TTC549 (cell line): ENCODE measurements at regions not wholly inside any gene's neighbourhood (a gene's known extent, or its start where the extent isn't known, plus 50 kb on each side); places are given as distances from the start of the nearest gene placed in this dataset.
"Not testable (repeated sequence)": the region's sequence is repeated elsewhere in the genome, so short reads cannot be mapped to it uniquely, and the experiment has no call there.

Source experiments
- FAIRE-seq: peaks from 2 replicates; lab custom pipeline; 2012; peaks lifted over from hg19 to GRCh38; lab: Jason Lieb, UNC

DNA sequence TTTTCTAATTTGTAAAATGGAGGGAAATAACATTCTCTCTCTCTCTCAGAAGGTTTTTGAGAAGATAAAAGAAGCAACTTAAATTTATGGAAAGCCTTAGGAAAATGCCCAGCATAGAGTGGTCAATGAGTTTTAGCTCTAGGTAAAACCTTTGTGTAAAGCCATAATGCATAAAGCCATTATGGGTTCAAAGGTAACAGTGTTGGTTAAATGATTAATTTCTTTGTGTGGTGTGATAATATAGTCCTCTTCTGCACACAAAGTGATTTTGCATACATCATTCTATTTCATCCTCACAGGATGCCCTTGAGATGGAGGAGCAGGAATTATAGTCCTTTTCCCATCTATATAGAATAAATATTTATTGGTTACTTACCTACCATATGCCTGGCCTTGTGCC is 602.9 kb downstream of the CSNK1G3 start:
- no peak for FAIRE-seq

DNA sequence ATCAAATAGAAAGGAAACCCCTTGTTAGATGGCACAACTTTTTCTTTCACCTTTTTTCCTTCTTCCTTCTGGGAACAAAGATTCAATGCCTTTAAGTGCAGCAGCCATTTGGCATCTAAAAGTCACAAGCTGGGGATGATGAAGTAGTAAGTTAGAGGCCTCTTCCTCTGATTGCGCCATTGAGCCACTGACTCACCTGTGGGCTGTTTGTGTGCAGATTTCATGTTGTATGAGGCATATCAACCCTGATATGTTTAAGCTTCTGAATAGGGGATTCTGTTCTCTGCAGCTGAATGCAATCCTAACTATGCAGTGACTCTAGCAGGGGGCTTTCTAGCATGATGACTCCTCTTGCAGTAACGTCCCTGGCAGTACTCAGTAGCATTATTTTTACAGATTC is 599.9 kb downstream of the CSNK1G3 start:
- FAIRE-seq, result no peak

DNA sequence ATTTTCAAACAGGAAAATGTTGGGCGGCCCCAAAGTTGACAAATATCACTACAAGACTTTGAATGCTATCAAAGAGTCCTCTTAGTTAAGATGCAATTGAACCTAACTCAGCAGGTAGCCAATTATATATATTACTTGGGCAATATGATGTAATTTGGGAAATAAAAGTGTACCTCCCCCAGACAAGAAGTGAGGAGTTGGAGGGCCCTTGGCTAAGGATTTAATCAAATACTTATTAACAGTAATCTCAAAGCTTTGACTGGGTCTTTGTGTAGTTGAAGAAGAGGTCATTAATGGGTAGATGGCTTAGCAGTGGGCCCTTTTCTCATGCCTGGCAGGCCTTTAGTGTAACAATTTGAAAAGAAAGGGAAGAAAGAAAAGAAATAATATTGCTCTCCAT is 599.0 kb downstream of the CSNK1G3 start:
- FAIRE-seq, result no peak

DNA sequence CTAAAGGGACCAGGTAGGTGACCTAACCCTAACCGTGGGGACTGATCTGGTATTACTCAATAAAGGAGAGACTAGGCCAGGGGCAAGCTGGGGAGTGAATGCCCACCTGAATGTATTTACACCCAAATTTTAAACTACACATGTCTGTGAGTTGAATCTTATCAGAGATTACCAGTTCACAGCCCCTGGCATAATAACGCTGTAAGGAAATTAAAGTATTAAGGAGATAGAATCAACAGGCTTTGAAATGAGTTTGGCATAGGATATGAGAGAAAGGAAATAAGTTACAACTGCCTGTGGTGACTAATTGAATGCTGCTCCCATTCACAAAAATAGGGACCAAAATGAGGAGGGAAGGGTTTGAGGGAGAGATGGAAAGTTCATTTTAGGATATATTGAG is 593.3 kb downstream of the CSNK1G3 start:
- no peak for FAIRE-seq

DNA sequence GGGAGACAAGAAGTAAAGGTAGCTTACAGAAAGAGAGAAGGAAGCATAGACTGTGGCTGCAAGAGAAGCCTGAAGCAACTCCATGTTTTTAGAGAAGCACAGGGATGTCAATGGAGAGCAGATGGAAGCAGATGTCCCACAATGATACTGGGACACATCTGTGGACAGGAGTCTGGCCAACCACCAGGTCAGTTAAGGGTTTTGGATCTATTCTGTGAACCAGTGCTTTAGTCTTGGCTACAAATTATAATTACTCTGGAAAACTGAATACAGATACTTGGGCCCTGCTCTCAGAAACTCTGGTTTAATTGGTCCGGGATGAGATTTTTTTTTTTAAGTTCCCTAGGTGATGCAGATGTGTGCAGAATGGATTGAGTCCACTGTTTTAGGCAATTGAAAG is 592.8 kb downstream of the CSNK1G3 start:
- FAIRE-seq, result no peak

DNA sequence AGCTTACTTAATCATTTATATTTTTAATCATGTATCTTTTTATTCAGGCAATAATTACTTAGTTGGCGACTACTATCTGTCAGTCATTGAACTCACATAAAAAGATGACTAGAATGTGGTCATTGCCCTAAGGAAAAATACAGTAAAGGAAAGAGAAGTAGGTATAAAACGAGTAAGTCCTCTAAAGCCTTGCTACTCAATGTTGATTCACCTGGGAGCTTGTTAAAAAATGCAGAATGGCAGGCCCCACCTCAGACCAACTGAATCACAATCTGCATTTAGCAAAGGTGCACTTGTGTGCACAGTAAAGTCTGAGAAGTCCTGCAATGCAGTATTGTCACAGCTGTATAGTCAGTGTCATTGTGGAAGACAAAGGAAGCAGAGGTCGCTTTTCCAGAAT is 592.4 kb downstream of the CSNK1G3 start:
- FAIRE-seq, result no peak

DNA sequence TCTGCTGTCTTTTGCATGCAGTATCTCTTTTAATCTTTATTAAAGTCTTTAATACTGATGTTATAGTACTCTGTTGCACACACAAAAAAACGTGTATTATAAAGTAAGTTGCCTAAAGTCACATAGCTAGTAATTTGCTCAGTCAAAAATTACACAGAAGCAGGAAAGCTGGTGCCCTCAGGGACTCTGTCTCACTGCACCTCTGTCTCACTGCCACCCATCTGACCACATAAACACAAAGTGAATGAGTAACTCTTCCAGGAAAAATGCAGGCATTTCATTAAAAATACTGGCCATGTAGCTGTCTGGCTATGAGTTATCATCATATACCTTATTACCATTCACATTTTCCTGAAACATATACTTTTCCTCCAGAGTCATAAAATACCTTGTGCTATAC is 591.7 kb downstream of the CSNK1G3 start:
- no peak for FAIRE-seq

DNA sequence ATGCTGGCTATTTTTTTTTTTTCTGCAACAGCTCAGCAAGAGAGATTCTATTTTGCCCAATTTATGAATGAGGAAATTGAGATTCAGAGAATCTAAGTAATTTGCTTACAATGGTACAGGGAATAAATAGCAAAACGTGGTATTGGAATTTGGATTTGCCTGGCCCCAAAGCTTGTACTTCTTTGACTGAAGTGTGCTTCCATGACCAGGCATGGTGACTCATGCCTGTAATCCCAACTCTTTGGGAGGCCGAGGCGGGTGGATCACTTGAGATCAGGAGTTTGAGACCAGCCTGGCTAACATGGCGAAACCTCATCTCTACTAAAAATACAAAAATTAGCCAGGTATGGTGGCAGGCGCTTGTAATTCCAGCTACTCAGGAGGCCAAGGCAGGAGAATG is 591.1 kb downstream of the CSNK1G3 start:
- FAIRE-seq, result not testable (repeated sequence)

DNA sequence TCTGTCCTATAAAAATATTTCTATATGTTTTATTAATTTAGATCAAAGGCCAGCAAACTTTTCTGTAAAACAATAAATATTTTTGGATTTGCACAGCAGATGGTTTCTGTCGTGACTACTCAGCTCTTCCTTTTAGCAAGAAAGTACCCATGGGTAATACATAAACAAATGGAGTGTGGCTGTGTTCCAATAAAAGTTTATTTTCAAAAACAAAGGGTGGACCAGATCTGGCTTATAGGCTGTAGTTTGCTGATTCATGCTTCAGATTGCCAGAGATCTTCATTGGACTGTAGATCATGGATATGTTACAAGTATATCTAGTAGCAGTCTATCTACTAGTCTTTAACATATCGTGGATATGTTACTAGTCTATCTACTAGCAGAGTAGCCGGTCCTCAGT is 590.5 kb downstream of the CSNK1G3 start:
- no peak for FAIRE-seq

DNA sequence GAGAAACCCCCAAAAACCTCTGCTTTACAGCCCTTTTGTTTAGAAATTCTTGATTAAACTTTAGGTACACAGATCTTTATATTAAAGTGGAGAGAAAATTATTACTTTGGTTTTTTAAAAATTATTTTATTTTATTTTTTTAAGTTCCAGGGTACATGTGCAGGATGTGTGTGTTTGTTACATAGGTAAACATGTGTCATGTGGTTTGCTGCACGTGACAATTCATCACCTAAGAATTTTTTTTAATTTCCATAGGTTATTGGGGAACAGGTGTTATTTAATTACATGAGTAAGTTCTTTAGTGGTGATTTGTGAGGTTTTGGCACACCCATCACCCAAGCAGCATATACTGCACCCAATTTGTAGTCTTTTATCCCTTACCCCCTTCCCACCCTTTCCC is 581.7 kb downstream of the CSNK1G3 start:
- no peak for FAIRE-seq

DNA sequence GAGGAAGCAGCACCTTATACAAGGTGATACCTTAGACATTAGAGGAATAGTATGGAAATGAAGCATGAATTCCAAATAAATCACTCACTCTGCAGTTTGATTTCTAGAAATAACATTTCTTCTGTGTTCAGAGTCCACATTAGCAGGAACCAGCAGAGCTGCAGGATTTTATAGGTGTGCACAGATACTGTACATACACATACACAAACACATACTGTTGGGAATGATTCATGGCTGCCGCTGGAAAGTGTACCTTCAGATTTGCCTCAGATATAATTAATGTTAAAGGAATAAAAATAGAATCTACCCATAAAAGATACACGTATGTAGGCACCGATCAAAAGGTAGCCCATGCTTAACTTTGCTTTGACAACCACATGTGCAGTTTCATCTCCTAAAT is 578.1 kb downstream of the CSNK1G3 start:
- no peak for FAIRE-seq

DNA sequence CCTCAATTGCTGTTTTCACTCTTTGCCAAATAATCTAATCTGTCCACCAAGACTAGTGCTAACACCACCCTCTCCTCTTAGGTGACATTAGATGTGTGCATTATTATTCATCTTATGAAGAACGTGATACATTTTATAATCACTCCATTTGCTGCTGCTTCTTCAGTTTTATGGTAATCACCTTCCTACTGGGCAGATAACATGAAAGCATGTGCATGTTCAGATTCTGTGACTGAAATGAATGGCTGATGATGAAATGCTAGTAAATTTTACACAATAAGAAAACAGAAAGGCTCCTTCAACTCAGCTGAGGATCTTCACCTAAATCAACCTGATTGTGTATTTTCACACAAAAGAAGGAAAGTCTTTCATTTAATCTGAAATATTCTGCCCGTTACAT is 577.6 kb downstream of the CSNK1G3 start:
- no peak for FAIRE-seq

DNA sequence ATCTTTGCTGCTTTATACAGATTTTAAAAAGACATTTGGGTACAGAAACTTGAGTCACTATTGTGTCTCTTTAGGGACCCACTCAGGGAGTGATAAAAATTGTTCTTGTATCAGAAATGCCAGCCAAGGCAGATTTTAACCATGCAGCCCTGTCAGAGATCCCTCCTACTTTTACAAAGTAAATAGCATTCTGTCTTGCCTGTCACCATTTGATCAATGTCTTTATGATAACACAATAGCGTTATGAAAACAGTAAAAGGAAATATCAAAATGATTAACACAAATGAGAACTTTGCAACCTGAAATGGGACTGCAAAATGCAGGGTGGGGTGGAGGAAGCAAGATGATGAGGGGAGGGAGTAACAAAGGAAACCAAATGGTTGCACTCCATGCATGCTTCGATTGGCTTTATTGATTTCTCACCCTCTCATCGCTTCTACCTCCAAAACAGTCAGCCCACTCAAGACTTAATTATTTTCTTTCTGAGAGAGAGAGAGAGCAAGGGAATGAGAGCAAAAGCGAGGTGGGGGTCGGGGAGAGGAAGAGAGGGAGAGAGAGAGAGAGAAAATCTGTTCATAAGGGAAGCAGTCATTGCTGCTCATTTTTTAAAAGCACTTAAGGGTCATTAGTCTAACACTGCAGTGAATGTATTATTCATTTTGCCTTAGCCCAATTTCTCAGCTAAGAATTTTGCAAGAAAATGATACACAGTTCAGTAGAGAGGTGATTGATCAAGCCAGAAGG is 576.5 kb downstream of the CSNK1G3 start:
- no peak for FAIRE-seq

DNA sequence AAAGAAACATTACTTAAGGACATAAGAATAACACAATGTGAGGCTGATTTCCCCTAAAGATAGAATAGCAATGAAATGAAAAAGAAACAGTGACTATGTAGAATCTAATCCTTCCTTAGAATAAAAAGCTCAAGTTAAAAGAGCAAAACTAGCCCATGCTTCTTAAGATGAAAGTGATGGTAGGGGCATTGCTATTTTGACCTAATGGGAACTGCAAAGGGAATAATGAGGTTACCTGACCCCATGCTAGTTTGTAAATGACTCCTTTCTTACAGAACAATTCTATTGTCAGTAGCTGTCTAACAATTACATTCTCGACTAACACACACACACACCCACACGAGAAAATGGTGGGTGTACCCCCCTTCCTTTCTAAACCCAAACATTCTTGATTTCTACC is 575.8 kb downstream of the CSNK1G3 start:
- FAIRE-seq, result no peak

DNA sequence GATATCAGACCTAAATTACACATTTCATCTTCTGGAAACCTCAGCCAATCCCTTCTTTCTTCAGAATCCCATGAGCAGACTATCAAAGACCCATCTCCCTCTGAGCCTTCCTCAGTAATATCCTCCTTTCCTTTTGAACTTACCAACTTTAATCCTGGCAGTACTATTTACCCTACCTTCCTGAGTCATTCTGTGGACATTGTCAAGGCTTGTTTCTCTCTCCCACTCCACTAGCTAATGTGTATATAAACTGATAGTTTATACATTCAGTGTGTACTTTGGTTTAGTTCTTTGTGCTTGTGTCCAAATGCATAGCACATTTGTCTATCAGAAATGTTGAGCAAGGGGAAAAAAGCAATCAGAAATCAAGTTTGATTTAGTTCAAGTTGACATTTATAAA is 568.3 kb downstream of the CSNK1G3 start:
- FAIRE-seq, result no peak

DNA sequence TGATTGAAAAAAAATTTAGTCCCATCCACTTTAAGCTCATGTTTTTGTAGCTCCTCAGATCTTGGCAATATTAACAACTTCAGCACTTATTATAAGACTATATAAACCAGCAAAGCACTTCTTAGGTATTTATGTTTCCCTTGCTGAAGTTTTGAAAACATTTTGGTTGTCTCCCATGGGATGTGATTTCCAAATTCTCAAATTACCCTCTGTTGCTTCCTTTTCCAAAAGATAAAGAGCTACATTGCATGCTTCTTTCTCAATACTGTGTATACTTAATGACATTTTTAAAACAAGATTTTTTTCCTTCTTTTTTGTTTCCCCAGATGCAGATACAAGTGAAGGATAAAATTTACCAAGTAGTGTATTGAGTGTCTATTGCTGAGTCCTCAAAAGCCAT is 567.1 kb downstream of the CSNK1G3 start:
- FAIRE-seq, result no peak

DNA sequence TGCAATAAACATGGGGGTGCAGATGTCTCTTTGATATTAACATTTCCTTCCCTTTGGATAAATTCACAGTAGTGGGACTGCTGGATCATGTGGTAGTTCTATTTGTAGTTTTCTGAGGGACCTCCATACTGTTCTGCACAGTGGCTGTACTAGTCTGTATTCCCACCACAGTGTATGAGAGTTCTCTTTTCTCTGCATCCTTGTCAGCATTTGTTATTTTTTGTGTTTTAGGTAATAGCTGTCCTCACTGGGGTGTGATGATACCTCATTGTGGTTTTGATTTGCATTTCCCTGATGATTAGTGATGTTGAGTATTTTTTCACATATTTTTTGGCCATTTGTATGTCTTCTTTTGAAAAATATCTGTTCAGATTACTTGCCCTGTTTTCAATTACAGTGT is 562.5 kb downstream of the CSNK1G3 start:
- no peak for FAIRE-seq

DNA sequence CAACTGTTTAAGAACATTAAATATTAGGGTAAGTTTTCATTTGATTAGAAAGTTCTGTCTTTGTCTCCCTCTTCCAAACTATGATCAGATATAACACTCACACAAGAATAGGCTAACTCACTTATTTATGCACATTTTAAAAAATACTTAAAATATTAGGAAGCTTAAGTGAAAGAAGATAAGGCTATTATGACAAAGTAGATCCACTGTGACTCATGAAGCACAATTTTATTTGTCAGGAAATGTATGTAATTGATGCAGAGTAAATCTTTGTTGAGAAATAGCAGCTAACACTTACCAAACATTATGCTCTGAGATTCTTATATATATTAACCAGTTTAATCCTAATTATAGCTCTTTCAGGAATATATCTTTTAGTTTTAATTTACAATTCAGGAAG is 560.6 kb downstream of the CSNK1G3 start:
- FAIRE-seq, result no peak

DNA sequence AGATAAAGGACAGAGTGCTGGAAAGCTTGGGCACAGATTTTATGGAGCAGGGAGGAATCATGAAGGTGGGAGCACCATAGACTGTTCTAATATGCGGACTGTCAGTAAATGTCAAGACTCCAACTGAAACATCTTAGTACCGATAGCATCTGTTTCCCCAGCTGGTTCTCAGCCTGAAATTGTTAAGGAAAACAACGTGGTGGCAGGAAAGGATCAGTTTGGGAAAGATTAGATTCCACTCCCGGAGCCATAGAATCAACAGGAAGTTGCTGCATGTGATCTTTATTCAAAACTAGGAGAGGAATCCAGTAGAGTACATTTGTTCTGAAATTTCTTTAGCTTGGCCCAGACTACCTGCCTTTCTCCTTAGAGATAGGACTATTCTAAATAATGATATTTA is 559.1 kb downstream of the CSNK1G3 start:
- no peak for FAIRE-seq

DNA sequence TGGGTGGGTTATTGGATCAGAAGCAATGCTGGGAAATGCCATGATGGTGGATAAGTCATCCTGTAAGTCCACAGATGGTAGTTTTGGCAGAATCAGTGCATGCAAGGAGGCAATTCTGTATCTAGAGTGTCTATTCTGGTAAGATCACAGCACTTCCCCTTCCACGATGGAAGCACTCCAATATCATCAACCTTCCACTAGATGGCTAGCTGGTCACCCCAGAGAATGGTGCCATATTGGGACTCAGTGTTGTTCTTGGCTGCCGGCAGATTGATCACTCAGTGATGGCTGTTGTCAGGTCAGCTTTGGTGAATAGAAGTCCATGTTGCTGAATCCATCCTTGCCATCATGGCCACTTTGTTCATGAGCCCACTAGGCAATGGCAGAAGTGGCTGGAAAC is 553.5 kb downstream of the CSNK1G3 start:
- no peak for FAIRE-seq

DNA sequence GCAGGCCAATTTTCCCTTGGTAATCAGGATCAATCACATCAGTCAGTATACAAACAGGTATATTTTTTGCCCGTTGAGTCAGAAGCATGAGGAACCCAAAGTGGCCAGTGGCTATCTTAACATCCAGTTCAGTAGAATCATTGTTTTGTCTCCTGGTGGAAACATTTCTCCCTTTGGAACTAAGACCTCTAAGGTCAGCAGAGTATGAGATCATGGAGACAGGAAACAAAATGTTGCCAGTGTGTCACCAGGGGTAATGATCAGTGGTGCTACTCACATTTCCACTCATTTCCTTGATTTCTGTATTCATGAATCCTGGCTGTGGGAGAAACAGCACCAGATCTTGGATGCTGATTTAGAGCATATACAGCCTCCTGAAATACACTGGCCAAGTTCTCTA is 553.0 kb downstream of the CSNK1G3 start:
- no peak for FAIRE-seq

DNA sequence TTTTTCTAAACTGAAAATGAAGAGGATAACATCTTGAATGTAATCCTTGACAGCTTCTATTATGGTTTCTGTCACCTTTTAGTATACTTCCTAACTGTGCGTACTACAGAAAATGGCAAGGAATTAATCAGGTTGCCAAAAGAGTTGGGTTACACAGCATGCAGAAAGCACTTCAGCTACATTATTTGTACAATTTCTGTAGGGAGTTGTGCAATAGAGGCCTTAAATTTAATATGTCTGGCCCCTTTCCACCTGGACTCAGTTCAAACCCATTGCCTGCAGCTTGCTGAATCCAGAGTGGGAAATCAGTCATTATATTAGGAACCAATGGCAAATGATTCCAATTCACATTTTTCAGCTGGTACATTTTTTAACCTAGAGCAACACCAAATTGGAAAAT is 549.7 kb downstream of the CSNK1G3 start:
- FAIRE-seq, result no peak

DNA sequence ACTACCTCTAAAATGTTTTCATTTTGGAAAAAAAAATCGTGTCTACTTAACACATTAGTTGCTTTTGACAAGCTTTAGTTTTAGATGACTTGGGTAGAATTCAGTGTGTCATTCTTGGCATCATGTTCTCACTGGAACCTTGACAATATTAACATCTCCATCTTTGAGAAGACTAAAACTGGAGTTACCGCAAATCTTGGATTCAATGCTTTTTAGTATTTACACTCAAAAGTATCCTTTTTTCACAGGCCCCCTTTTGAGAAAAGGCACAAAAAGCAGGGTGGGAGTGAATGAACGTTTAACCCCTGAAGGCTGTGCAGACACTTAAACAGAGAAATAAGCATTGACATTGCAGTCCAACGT is 549.1 kb downstream of the CSNK1G3 start:
- FAIRE-seq, result no peak

DNA sequence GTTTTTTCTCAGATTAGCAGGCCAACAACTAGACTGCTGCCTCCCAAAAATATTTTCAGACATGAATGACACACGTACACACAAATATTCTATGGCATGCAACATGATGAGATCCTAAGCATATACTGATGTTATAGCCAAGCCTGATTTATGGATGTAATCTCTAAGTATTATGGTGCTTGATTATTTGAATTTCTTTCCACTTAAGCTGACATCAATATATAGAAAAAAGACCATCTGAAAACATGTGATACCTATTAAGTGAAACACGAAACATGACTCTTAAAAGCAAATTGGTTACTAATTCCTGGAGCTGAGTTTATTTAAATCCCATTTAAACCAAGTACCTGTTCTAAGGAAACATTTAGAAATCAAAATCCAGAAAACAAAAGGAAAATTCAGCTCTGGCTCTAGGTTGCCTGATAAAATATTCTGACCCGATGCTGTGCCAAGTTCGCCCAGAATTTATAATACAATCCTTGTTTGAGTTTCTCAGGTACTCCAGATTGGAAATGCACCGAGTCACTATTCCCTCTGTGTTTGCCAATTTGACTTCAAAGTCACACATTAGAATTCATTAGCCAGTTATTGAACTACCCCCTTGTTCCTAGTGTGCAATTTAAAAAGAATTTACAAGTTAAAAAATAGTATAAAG is 548.6 kb downstream of the CSNK1G3 start:
- FAIRE-seq, result no peak

DNA sequence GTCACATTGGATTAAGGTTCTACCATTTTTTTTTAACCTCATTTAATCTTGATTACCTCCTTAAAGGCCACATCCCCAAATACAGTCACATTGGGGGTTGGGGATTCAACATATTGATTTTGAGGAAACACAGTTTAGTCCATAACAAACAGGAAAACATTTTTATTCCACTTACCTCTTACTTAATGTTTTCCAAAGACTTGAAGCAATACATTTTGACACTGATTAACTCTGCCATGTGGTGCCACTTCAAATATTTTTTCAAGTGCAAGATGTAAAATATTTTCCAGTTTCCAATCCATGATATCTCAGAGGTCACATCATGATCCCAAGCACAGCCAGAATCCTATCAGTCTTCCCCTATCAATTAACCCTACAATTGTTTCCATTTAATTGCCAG is 548.0 kb downstream of the CSNK1G3 start:
- no peak for FAIRE-seq
